ENCODE measurements at regions not wholly inside any gene's neighbourhood (a gene's known extent, or its start where the extent isn't known, plus 50 kb on each side); places are given as distances from the start of the nearest gene placed in this dataset.
"Not testable (repeated sequence)": the region's sequence is repeated elsewhere in the genome, so short reads cannot be mapped to it uniquely, and the experiment has no call there.

DNA sequence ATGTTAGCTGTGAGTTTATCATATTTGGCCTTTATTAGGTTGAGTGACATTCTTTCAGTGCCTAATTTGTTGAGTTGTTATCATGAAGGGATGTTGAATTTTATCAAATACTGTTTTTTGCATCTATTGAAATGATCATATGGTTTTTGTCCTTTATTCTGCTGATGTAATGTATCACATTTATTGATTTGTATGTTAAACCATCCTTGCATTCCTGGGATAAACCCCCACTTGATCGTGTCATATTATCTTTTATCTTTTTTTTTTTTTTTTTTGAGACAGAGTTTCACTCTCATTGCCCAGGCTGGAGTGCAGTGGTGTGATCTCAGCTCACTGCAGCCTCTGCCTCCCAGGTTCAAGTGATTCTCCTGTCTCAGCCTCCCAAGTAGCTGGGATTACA is 51.9 kb upstream of the MFGE8 start:
- TF ChIP-seq YY1 (IDR thresholded peaks at IDR 0.05; ENCODE audit: insufficient read depth, insufficient read length); ZNF274 (IDR thresholded peaks at IDR 0.05; ENCODE audit: low read depth, low read length): not testable (repeated sequence)
